IMR-90 (cell line): ENCODE measurements at regions not wholly inside any gene's neighbourhood (a gene's known extent, or its start where the extent isn't known, plus 50 kb on each side); places are given as distances from the start of the nearest gene placed in this dataset.
A peak's percentile ranks its signal among the peaks of the same experiment; 100 is the strongest.

Experiments
- ATAC-seq: fragments of 200-7000 bp; cut with Tn5 transposase; 2 replicates; pipeline ENCODE4 v1.9.1; 2020; ENCODE audit warnings: low read depth, mild to moderate bottlenecking, moderate library complexity
- BruUV-seq: library from RNA; stranded (reverse); fragments of 400-500 nt; replicated peaks from 2 replicates; lab custom pipeline; 2021; lab: Mats Ljungman, UMichigan
- CTCF ChIA-PET: fragments of 300-600 bp; formaldehyde crosslinking; extraction: SDS; loops from one replicate; lab custom pipeline; 2021; ENCODE audit warnings: antibody characterized with exemption; lab: Yijun Ruan, JAX
- POLR2A ChIA-PET: fragments of 300-600 bp; sonication (Branson Sonifier 250); formaldehyde crosslinking; loops from one replicate; lab custom pipeline; 2022; ENCODE audit warnings: antibody characterized with exemption; ENCODE audit not compliant: unreplicated experiment; lab: Charles Lee
- DNase-seq: peaks from one replicate; pipeline ENCODE4 v3.0.0; 2013
- H2AFZ ChIP-seq: replicated peaks from 2 replicates; pipeline ENCODE3; 2013; ENCODE audit warnings: low read length, mild to moderate bottlenecking; ENCODE audit not compliant: poor library complexity
- H2AK5ac ChIP-seq: 2 replicates; pipeline ENCODE4 v1.6.1; 2013; ENCODE audit warnings: low read depth, low read length, inconsistent platforms
- H2AK9ac ChIP-seq: replicated peaks from 2 replicates; pipeline ENCODE3; 2013; ENCODE audit warnings: mild to moderate bottlenecking, low read depth, low read length, moderate library complexity; ENCODE audit not compliant: poor library complexity
- H2BK120ac ChIP-seq: 2 replicates; pipeline ENCODE4 v1.6.1; 2013; ENCODE audit warnings: low read depth, low read length, inconsistent platforms
- H2BK15ac ChIP-seq: 3 replicates; pipeline ENCODE4 v1.6.1; 2013; ENCODE audit warnings: low read depth, low read length, inconsistent platforms
- H2BK20ac ChIP-seq: 2 replicates; pipeline ENCODE4 v1.6.1; 2013; ENCODE audit warnings: low read depth, mild to moderate bottlenecking, inconsistent platforms, low read length, moderate library complexity
- H2BK5ac ChIP-seq: 2 replicates; pipeline ENCODE4 v1.6.1; 2013; ENCODE audit warnings: mild to moderate bottlenecking, low read depth, low read length, inconsistent platforms; ENCODE audit not compliant: poor library complexity, severe bottlenecking
- H3K14ac ChIP-seq: replicated peaks from 2 replicates; pipeline ENCODE4 v1.6.1; 2013; ENCODE audit warnings: low read depth, low read length, inconsistent platforms
- H3K18ac ChIP-seq: 2 replicates; pipeline ENCODE4 v1.6.1; 2013; ENCODE audit warnings: low read depth, low read length, control low read depth
- H3K23ac ChIP-seq: 2 replicates; pipeline ENCODE4 v1.6.1; 2013; ENCODE audit warnings: low read depth, low read length, inconsistent platforms
- H3K27ac ChIP-seq: 2 replicates; pipeline ENCODE4 v1.5.1; 2013; ENCODE audit warnings: mild to moderate bottlenecking, control low read depth, low read length; ENCODE audit not compliant: insufficient read depth
- H3K27me3 ChIP-seq: 2 replicates; pipeline ENCODE4 v1.6.1; 2013; ENCODE audit warnings: low read length; ENCODE audit not compliant: control insufficient read depth, insufficient read depth
- H3K36me3 ChIP-seq: 2 replicates; pipeline ENCODE4 v1.6.1; 2013; ENCODE audit warnings: low read length, mixed read lengths; ENCODE audit not compliant: control insufficient read depth, insufficient read depth
- H3K4ac ChIP-seq: 2 replicates; pipeline ENCODE4 v1.6.1; 2013; ENCODE audit warnings: low read depth, low read length, inconsistent platforms
- H3K4me1 ChIP-seq: 2 replicates; pipeline ENCODE4 v1.6.1; 2013; ENCODE audit warnings: low read length, mixed read lengths; ENCODE audit not compliant: control insufficient read depth, insufficient read depth
- H3K4me2 ChIP-seq: 2 replicates; pipeline ENCODE4 v1.6.1; 2013; ENCODE audit warnings: low read depth, mild to moderate bottlenecking, control low read depth, low read length, moderate library complexity
- H3K4me3 ChIP-seq: 2 replicates; pipeline ENCODE4 v1.5.1; 2013; ENCODE audit warnings: low read depth, mild to moderate bottlenecking, control low read depth, low read length, moderate library complexity; ENCODE audit not compliant: insufficient read depth
- H3K56ac ChIP-seq: 2 replicates; pipeline ENCODE4 v1.6.1; 2013; ENCODE audit warnings: low read length, inconsistent platforms; ENCODE audit not compliant: insufficient read depth; ENCODE audit errors: extremely low read depth
- H3K79me1 ChIP-seq, 2 experiments: 2 replicates each; pipeline ENCODE4 v1.6.1; 2013; ENCODE audit warnings: low read length in 2 of 2, inconsistent platforms in 1 of 2, low read depth in 1 of 2
- H3K9ac ChIP-seq: 2 replicates; pipeline ENCODE4 v1.6.1; 2013; ENCODE audit warnings: low read depth, low read length, control low read depth
- H3K9me1 ChIP-seq: 2 replicates; pipeline ENCODE4 v1.6.1; 2013; ENCODE audit warnings: low read length, inconsistent platforms; ENCODE audit not compliant: insufficient read depth
- H3K9me3 ChIP-seq: 2 replicates; pipeline ENCODE4 v1.6.1; 2013; ENCODE audit warnings: low read length; ENCODE audit not compliant: control insufficient read depth, insufficient read depth
- H4K20me1 ChIP-seq: 2 replicates; pipeline ENCODE4 v1.6.1; 2013; ENCODE audit warnings: low read length, inconsistent platforms; ENCODE audit not compliant: insufficient read depth
- H4K5ac ChIP-seq: 2 replicates; pipeline ENCODE4 v1.6.1; 2013; ENCODE audit warnings: mild to moderate bottlenecking, low read depth, low read length, control low read depth
- H4K8ac ChIP-seq, 2 experiments: 2 replicates each; pipeline ENCODE4 v1.6.1; 2013; ENCODE audit warnings: low read depth in 2 of 2, low read length in 2 of 2, control low read depth in 1 of 2, inconsistent platforms in 1 of 2
- H4K91ac ChIP-seq: 2 replicates; pipeline ENCODE4 v1.6.1; 2013; ENCODE audit warnings: low read depth, low read length, inconsistent platforms; ENCODE audit not compliant: insufficient read depth
- MAFK ChIP-seq: IDR thresholded peaks from 2 replicates; pipeline ENCODE4 v1.6.1; 2012; ENCODE audit warnings: low read depth, low read length, improper control_type of control experiment
- NFE2L2 ChIP-seq: fragments of 150-350 bp; IDR thresholded peaks from 2 replicates; pipeline ENCODE4 v1.6.1; 2016; ENCODE audit warnings: low read depth, mild to moderate bottlenecking, low read length
- dilution Hi-C: fragments of 300-500 bp; cut with HindIII; formaldehyde crosslinking; loops from one replicate; pipeline ENCODE4 v1.14.3; 2018; ENCODE audit warnings: low sequenced_read_pairs; ENCODE audit not compliant: unreplicated experiment
- in situ Hi-C: fragments of 300-500 bp; cut with MboI; formaldehyde crosslinking; loops from 3 replicates; pipeline ENCODE4 v1.14.3; 2019; ENCODE audit warnings: low sequenced_read_pairs, inconsistent platforms, mixed read lengths
- intact Hi-C: fragments of 100-400 bp; cut with micrococcal nuclease; formaldehyde crosslinking; loops from 2 replicates; pipeline ENCODE4 v1.10.0; 2022

- TF ChIP-seq MAFK (peak; percentile 92), NFE2L2 (no peak)
These were observed 299.1 kb upstream of the TBX22 start for GRCh38 chrX:79715448-79715847.

More at GRCh38 chrX:79715448-79715847, 299.1 kb upstream of the TBX22 start:
- no peak overlapping the region for H3K9ac ChIP-seq
- no peak overlapping the region for H3K4me3 ChIP-seq
- no TSS peak for BruUV-seq
- no peak overlapping the region for H3K4me2 ChIP-seq
- ChIA-PET POLR2A (no interaction called here), CTCF (no interaction called here)
- H3K27me3 ChIP-seq, result no peaks in the 10 kb centered on the region
- ATAC-seq, result no peak
- no peak overlapping the region for H2BK5ac ChIP-seq
- no peaks in the 10 kb centered on the region for H3K9me1 ChIP-seq
- H4K5ac ChIP-seq, result no peak overlapping the region
- no peak overlapping the region for H4K91ac ChIP-seq
- no peak for DNase-seq
- intact Hi-C loops, result no loop called here
- H3K56ac ChIP-seq, result no peak overlapping the region
- no peak overlapping the region for H2BK20ac ChIP-seq
- H3K18ac ChIP-seq, result no peak overlapping the region
- H3K36me3 ChIP-seq, result no peaks in the 10 kb centered on the region
- no peak overlapping the region for H2AFZ ChIP-seq
- no peak overlapping the region for H3K14ac ChIP-seq
- no peaks in the 10 kb centered on the region for H3K9me3 ChIP-seq
- no peak overlapping the region for H3K23ac ChIP-seq
- no peak overlapping the region for H2BK15ac ChIP-seq
- in situ Hi-C loops, result no loop called here
- no peak overlapping the region for H4K8ac ChIP-seq
- no peak overlapping the region for H2AK9ac ChIP-seq
- H2AK5ac ChIP-seq, result no peak overlapping the region
- H3K4ac ChIP-seq, result no peak overlapping the region
- H3K4me1 ChIP-seq, result no peaks in the 10 kb centered on the region
- dilution Hi-C loops, result no loop called here
- no peaks in the 10 kb centered on the region for H3K79me1 ChIP-seq
- H4K20me1 ChIP-seq, result no peaks in the 10 kb centered on the region
- no peak overlapping the region for H2BK120ac ChIP-seq
- no peak overlapping the region for H3K27ac ChIP-seq
